Mesenchymal stem cell (in vitro differentiated cells and primary cell): ENCODE measurements at regions not wholly inside any gene's neighbourhood (a gene's known extent, or its start where the extent isn't known, plus 50 kb on each side); places are given as distances from the start of the nearest gene placed in this dataset.

Source experiments
- DNase-seq: peaks from one replicate; pipeline ENCODE4 v3.0.0-alpha.2; 2013
- H2AFZ ChIP-seq: one replicate; pipeline ENCODE4 v1.6.1; 2013; ENCODE audit warnings: low read depth, mild to moderate bottlenecking, control low read depth, inconsistent platforms, low read length, moderate library complexity
- H2AK5ac ChIP-seq: 2 replicates; pipeline ENCODE4 v1.6.1; 2013; ENCODE audit warnings: low read length, moderate library complexity, mild to moderate bottlenecking, inconsistent platforms; ENCODE audit not compliant: severe bottlenecking
- H2BK120ac ChIP-seq: one replicate; pipeline ENCODE4 v1.6.1; 2013; ENCODE audit warnings: low read depth, mild to moderate bottlenecking, inconsistent platforms, low read length, moderate library complexity
- H2BK12ac ChIP-seq, 2 experiments: one replicate each; pipeline ENCODE4 v1.6.1; 2013; ENCODE audit warnings: inconsistent platforms in 2 of 2, low read length in 2 of 2, mild to moderate bottlenecking in 2 of 2, moderate library complexity in 2 of 2, control low read depth in 1 of 2
- H2BK15ac ChIP-seq: one replicate; pipeline ENCODE4 v1.6.1; 2013; ENCODE audit warnings: mild to moderate bottlenecking, low read depth, inconsistent platforms; ENCODE audit not compliant: poor library complexity, severe bottlenecking
- H2BK5ac ChIP-seq: 2 replicates; pipeline ENCODE4 v1.6.1; 2013; ENCODE audit warnings: low read depth, mild to moderate bottlenecking, low read length, control low read depth, inconsistent platforms; ENCODE audit not compliant: poor library complexity, severe bottlenecking
- H3K14ac ChIP-seq, 2 experiments: one replicate each; pipeline ENCODE4 v1.6.1; 2013; ENCODE audit warnings: inconsistent platforms in 2 of 2, low read length in 2 of 2, control low read depth in 1 of 2, mild to moderate bottlenecking in 1 of 2, moderate library complexity in 1 of 2
- H3K18ac ChIP-seq, 2 experiments: one replicate each; pipeline ENCODE4 v1.6.1; 2013; ENCODE audit warnings: inconsistent platforms in 2 of 2, low read length in 2 of 2, control low read depth in 1 of 2, low read depth in 1 of 2, mild to moderate bottlenecking in 1 of 2
- H3K23ac ChIP-seq, 2 experiments: one replicate each; pipeline ENCODE4 v1.6.1; 2013; ENCODE audit warnings: inconsistent platforms in 2 of 2, low read length in 2 of 2, mild to moderate bottlenecking in 2 of 2, moderate library complexity in 2 of 2, control low read depth in 1 of 2
- H3K27ac ChIP-seq: 2 replicates; pipeline ENCODE4 v1.5.1; 2013; ENCODE audit warnings: mild to moderate bottlenecking, moderate library complexity, low read length, control low read depth, inconsistent platforms; ENCODE audit not compliant: poor library complexity, severe bottlenecking
- H3K27me3 ChIP-seq, 2 experiments: 2 replicates each; pipeline versions ENCODE4 v1.6.1 to v1.7.0; 2013; ENCODE audit warnings: low read length in 2 of 2, mild to moderate bottlenecking in 2 of 2, moderate library complexity in 2 of 2, control low read depth in 1 of 2, inconsistent platforms in 1 of 2; ENCODE audit not compliant: control insufficient read depth in 1 of 2, insufficient read depth in 1 of 2
- H3K36me3 ChIP-seq, 2 experiments: 2 replicates each; pipeline versions ENCODE4 v1.6.1 to v1.7.0; 2013; ENCODE audit warnings: low read length in 2 of 2, control low read depth in 1 of 2, inconsistent platforms in 1 of 2, low read depth in 1 of 2, mild to moderate bottlenecking in 1 of 2; ENCODE audit not compliant: insufficient read depth in 2 of 2, control insufficient read depth in 1 of 2
- H3K4ac ChIP-seq, 2 experiments: one replicate each; pipeline ENCODE4 v1.6.1; 2013; ENCODE audit warnings: inconsistent platforms in 2 of 2, low read length in 2 of 2, mild to moderate bottlenecking in 2 of 2, moderate library complexity in 2 of 2, control low read depth in 1 of 2, low read depth in 1 of 2
- H3K4me1 ChIP-seq: 2 replicates; pipeline ENCODE4 v1.6.1; 2013; ENCODE audit warnings: low read depth, low read length, control low read depth; ENCODE audit not compliant: control insufficient read depth, insufficient read depth
- H3K4me2 ChIP-seq: 2 replicates; pipeline ENCODE4 v1.6.1; 2013; ENCODE audit warnings: low read length, mild to moderate bottlenecking, inconsistent platforms; ENCODE audit not compliant: poor library complexity, severe bottlenecking
- H3K4me3 ChIP-seq, 2 experiments: 2 replicates each; pipeline versions ENCODE4 v1.5.1 to v1.7.0; 2013; ENCODE audit warnings: low read length in 2 of 2, mild to moderate bottlenecking in 2 of 2, control low read depth in 1 of 2, low read depth in 1 of 2; ENCODE audit not compliant: insufficient read depth in 1 of 2
- H3K79me1 ChIP-seq: replicated peaks from 2 replicates; pipeline ENCODE4 v1.6.1; 2013; ENCODE audit warnings: mild to moderate bottlenecking, control low read depth, low read length, inconsistent platforms; ENCODE audit not compliant: poor library complexity, severe bottlenecking
- H3K9ac ChIP-seq: 2 replicates; pipeline ENCODE4 v1.7.0; 2013; ENCODE audit warnings: mild to moderate bottlenecking, low read length, moderate library complexity
- H3K9me3 ChIP-seq: 2 replicates; pipeline ENCODE4 v1.7.0; 2013; ENCODE audit warnings: mild to moderate bottlenecking, low read length; ENCODE audit not compliant: control insufficient read depth
- H4K8ac ChIP-seq: one replicate; pipeline ENCODE4 v1.6.1; 2013; ENCODE audit warnings: inconsistent platforms, mild to moderate bottlenecking, low read length, moderate library complexity
- H4K91ac ChIP-seq: one replicate; pipeline ENCODE4 v1.6.1; 2013; ENCODE audit warnings: mild to moderate bottlenecking, low read length, inconsistent platforms
- WGBS: methylation state at CpG from one replicate; pipeline ENCODE4 v1.1.7; 2013; ENCODE audit warnings: mixed read lengths; 5-methylcytosine and 5-hydroxymethylcytosine counted together

DNA sequence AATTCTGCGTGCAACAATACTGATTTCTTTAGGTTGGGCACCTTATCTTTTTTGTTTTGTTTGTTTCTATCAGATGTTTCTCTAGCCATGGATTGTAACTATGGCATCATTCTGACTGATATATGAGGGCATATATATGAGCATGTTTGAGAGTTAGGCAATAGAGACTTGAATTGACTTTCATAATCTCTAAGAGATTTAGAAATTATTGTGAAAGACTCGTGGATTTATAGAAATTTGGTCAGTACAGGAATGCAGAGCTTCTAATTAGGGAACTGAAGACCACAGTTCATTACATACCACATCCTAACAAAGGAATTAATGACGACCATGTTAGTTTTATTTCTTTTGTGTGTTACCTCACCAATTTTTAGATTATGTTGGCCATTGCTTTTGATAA lies 546.0 kb upstream of the GRAMD2B start:
- DNase-seq = no peak
- H2BK120ac ChIP-seq = no peak overlapping the region
- no peak overlapping the region for H2AFZ ChIP-seq
- H3K23ac ChIP-seq = no peak overlapping the region
- H3K18ac ChIP-seq = no peak overlapping the region
- no peak overlapping the region for H4K91ac ChIP-seq
- H3K4me3 ChIP-seq = no peak overlapping the region
- no peak overlapping the region for H2AK5ac ChIP-seq
- WGBS = no CpG with 5 or more reads among the region's 3 CpGs
- no peaks in the 10 kb centered on the region for H3K9me3 ChIP-seq
- H2BK15ac ChIP-seq = no peak overlapping the region
- no peak overlapping the region for H3K9ac ChIP-seq
- H2BK12ac ChIP-seq = no peak overlapping the region
- H3K4ac ChIP-seq = no peak overlapping the region
- no peaks in the 10 kb centered on the region for H3K4me1 ChIP-seq
- no peak overlapping the region for H4K8ac ChIP-seq
- H3K27me3 ChIP-seq = no peaks in the 10 kb centered on the region
- H2BK5ac ChIP-seq = no peak overlapping the region
- no peaks in the 10 kb centered on the region for H3K36me3 ChIP-seq
- H3K14ac ChIP-seq = no peak overlapping the region
- H3K27ac ChIP-seq = no peak overlapping the region
- no peaks in the 10 kb centered on the region for H3K79me1 ChIP-seq
- no peak overlapping the region for H3K4me2 ChIP-seq

DNA sequence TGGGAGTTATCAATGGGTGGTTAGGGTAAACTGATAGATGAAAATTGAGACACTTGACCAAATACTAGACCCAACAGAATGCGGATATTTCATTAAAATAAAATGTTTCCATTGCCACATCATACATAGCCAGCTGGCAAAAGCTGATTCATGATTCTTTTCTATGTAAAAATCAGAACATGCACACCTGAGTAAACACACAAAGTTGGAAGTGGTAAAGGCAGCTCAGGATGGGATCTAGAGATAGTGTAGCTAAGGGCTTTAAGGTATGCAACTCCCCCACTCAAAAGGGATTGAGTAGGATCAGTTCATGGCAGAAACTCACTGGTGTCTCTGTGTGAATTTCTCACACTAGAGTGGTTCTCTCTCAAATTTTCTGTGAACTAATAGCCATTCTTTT lies 541.1 kb upstream of the GRAMD2B start:
- Histone ChIP-seq H3K27ac (no peak overlapping the region), H3K4ac (no peak overlapping the region), H3K4me3 (no peak overlapping the region), H3K27me3 (no peaks in the 10 kb centered on the region), H3K36me3 (no peaks in the 10 kb centered on the region), H3K79me1 (no peaks in the 10 kb centered on the region), H3K4me2 (no peak overlapping the region), H2AFZ (no peak overlapping the region), H2AK5ac (no peak overlapping the region), H4K8ac (no peak overlapping the region), H2BK15ac (no peak overlapping the region), H3K23ac (no peak overlapping the region), H3K14ac (no peak overlapping the region), H3K9me3 (no peaks in the 10 kb centered on the region), H3K4me1 (no peaks in the 10 kb centered on the region), H2BK5ac (no peak overlapping the region), H3K9ac (no peak overlapping the region), H3K18ac (no peak overlapping the region), H4K91ac (no peak overlapping the region), H2BK12ac (no peak overlapping the region), H2BK120ac (no peak overlapping the region)
- WGBS = no CpG with 5 or more reads among the region's 1 CpG
- DNase-seq = no peak

DNA sequence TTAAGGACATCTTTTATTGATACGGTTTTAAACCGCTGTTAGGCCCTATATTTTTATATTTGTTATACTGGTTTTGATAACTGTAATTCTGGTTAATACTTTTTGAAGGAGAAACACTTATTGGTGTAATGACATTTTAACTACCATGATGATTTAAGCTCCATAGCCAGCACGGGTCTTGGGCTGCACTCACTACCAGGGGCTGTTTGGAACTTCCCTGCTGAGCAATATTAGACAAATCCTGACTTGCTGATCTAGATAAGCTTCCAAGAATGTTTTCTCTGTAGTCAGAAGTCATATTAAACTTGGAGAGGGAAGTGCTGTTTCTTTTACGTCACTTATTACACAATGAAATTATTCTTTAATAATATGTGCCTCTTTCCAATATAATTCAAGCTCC lies 540.0 kb upstream of the GRAMD2B start:
- Histone ChIP-seq H3K27ac (no peak overlapping the region), H3K23ac (no peak overlapping the region), H4K8ac (no peak overlapping the region), H2BK12ac (no peak overlapping the region), H2AK5ac (no peak overlapping the region), H3K4me2 (no peak overlapping the region), H3K14ac (no peak overlapping the region), H2BK120ac (no peak overlapping the region), H3K4ac (no peak overlapping the region), H3K4me3 (no peak overlapping the region), H3K27me3 (no peaks in the 10 kb centered on the region), H3K4me1 (no peaks in the 10 kb centered on the region), H3K9ac (no peak overlapping the region), H3K9me3 (no peaks in the 10 kb centered on the region), H4K91ac (no peak overlapping the region), H2BK15ac (no peak overlapping the region), H3K36me3 (no peaks in the 10 kb centered on the region), H2BK5ac (no peak overlapping the region), H2AFZ (no peak overlapping the region), H3K79me1 (no peaks in the 10 kb centered on the region), H3K18ac (no peak overlapping the region)
- DNase-seq = no peak
- WGBS = 38% methylated on average over 1 of the region's 4 CpGs

DNA sequence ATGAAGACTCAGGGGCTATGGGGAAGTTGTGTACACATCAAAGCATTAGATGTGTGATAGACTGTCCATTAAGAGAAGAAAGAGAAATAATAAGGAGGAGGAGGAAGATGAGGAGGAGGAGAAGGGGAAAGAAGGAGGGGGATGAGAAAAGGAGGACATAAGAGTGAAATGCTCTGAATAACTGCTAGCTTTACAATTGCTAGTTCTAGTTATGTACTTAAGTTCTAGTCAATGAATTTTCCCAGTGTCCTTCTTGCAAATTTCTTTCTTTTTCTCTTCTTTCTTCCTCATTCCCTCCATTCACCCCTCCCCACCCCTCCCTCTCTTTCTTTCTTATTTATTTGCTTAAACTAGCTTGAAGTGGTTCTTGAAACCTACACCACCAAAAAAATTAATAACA lies 534.9 kb upstream of the GRAMD2B start:
- Histone ChIP-seq H3K4me1 (no peaks in the 10 kb centered on the region), H3K9ac (no peak overlapping the region), H2BK5ac (no peak overlapping the region), H3K36me3 (no peaks in the 10 kb centered on the region), H3K27me3 (no peaks in the 10 kb centered on the region), H3K9me3 (no peaks in the 10 kb centered on the region), H2AFZ (no peak overlapping the region), H3K79me1 (no peaks in the 10 kb centered on the region), H2BK15ac (no peak overlapping the region), H4K91ac (no peak overlapping the region), H2BK12ac (no peak overlapping the region), H4K8ac (no peak overlapping the region), H3K4me2 (no peak overlapping the region), H2AK5ac (no peak overlapping the region), H3K4me3 (no peak overlapping the region), H3K18ac (no peak overlapping the region), H2BK120ac (no peak overlapping the region), H3K27ac (no peak overlapping the region), H3K23ac (no peak overlapping the region), H3K4ac (no peak overlapping the region), H3K14ac (no peak overlapping the region)
- DNase-seq = no peak
